ENCODE measurements at regions not wholly inside any gene's neighbourhood (a gene's known extent, or its start where the extent isn't known, plus 50 kb on each side); places are given as distances from the start of the nearest gene placed in this dataset.

- TF ChIP-seq EZH2 (IDR thresholded peaks at IDR 0.05; ENCODE audit: insufficient read depth, poor library complexity, severe bottlenecking) (no peak), EZH2phosphoT487 (IDR thresholded peaks at IDR 0.05; ENCODE audit: insufficient read depth, low read depth) (no peak)
Observed at GRCh38 chr5:174409971-174410370, 314.4 kb upstream of the MSX2 start.
